ENCODE measurements at regions not wholly inside any gene's neighbourhood (a gene's known extent, or its start where the extent isn't known, plus 50 kb on each side); places are given as distances from the start of the nearest gene placed in this dataset.

- H3K4me3 ChIP-seq, result no peak overlapping the region
- TF ChIP-seq EP300 (IDR thresholded peaks at IDR 0.05), result no peak
- no peak for TF ChIP-seq POLR2A (IDR thresholded peaks at IDR 0.05)
- intact Hi-C loops (cut with DNase I; ENCODE audit: low total_unique reads), result no loop called here
- WGBS, 5 donors, result 79 to 84% (median 80%) methylated on average over 3 of the region's 3 CpGs
- no peak for DNase-seq
- H3K4me1 ChIP-seq, result no peaks in the 10 kb centered on the region
- no peak overlapping the region for H3K27ac ChIP-seq
- no peaks in the 10 kb centered on the region for H3K36me3 ChIP-seq
- no peaks in the 10 kb centered on the region for H3K9me3 ChIP-seq
- peaks cover 0 to 36% (median 0%) of the 10 kb centered on the region in 3 donors for H3K27me3 ChIP-seq
Observed at GRCh38 chr12:125312471-125312870, 247.2 kb downstream of the AACS start.

GRCh38 chr12:125314051-125314755, 249.0 kb downstream of the AACS start:
- no peaks in the 10 kb centered on the region for H3K36me3 ChIP-seq
- intact Hi-C loops (cut with DNase I; ENCODE audit: low total_unique reads), result no loop called here
- no peaks in the 10 kb centered on the region for H3K9me3 ChIP-seq
- H3K27ac ChIP-seq, result no peak overlapping the region
- peaks cover 0 to 51% (median 0%) of the 10 kb centered on the region in 3 donors for H3K27me3 ChIP-seq
- no peak overlapping the region for H3K4me3 ChIP-seq
- H3K4me1 ChIP-seq, result no peaks in the 10 kb centered on the region
- peak in 1 of 2 donors; percentile 14 for DNase-seq
- 37 to 47% (median 41%) methylated on average over 14 to 22 of the region's 22 CpGs for WGBS, 5 donors
- TF ChIP-seq EP300 (IDR thresholded peaks at IDR 0.05), result no peak
- no peak for TF ChIP-seq POLR2A (IDR thresholded peaks at IDR 0.05)
- TF ChIP-seq POLR2AphosphoS5 (IDR thresholded peaks at IDR 0.05), result no peak
- no peak for TF ChIP-seq CTCF (IDR thresholded peaks at IDR 0.05)

DNA sequence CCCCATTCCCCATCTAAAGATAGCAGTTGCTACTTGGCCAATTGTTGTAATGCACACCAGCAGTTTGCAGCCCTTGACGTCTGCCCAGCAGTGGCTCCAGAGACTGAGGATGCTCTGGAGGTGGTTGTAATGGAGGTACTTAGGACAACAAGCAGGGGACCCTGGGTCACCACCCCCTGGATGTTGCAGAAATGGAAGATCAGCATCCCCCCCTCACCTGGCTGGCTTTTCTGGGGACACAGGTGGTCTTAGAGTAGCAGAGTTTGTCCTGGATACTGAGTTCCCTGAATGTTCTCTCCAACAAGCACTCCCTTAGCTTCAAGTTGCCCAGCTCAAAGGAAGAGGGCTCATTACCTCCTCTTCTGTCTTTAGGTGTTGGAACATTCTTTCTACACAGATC, 250.5 kb downstream of the AACS start:
- WGBS, 5 donors, result 50 to 100% (median 80%) methylated on average over 1 of the region's 1 CpG
- intact Hi-C loops (cut with DNase I; ENCODE audit: low total_unique reads), result no loop called here
- Histone ChIP-seq H3K9me3 (no peaks in the 10 kb centered on the region), H3K27ac (no peak overlapping the region), H3K4me1 (no peaks in the 10 kb centered on the region), H3K36me3 (no peaks in the 10 kb centered on the region), H3K4me3 (no peak overlapping the region), H3K27me3 (peaks cover 0 to 54% (median 0%) of the 10 kb centered on the region in 3 donors)
- TF ChIP-seq POLR2AphosphoS5 (IDR thresholded peaks at IDR 0.05) (no peak), CTCF (IDR thresholded peaks at IDR 0.05) (no peak), EP300 (IDR thresholded peaks at IDR 0.05) (no peak), POLR2A (IDR thresholded peaks at IDR 0.05) (no peak)
- DNase-seq, result no peak

DNA sequence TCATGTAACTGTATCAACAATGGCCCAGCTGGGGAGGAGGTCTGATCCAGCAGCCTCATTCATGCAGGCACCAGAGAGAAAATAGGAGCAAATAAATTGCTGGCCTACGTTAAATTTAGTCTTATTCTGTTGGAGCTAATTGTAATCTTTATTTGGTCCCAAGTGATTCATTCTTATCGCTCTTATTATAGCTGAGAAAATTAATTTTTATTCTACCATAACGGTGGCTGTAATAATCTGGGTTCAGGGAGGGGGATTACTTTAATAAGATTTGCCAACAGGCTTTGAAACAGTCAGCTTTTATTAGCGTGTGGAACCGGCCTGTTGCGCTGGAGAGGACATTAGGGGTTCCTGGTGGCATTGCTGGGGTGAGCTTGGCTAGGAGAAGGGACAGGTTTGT, 254.9 kb downstream of the AACS start:
- Histone ChIP-seq H3K27me3 (peaks cover 0 to 36% (median 0%) of the 10 kb centered on the region in 3 donors), H3K36me3 (no peaks in the 10 kb centered on the region), H3K27ac (no peak overlapping the region), H3K9me3 (no peaks in the 10 kb centered on the region), H3K4me1 (no peaks in the 10 kb centered on the region), H3K4me3 (no peak overlapping the region)
- intact Hi-C loops (cut with DNase I; ENCODE audit: low total_unique reads), result no loop called here
- WGBS, 5 donors, result 83 to 93% (median 84%) methylated on average over 6 of the region's 6 CpGs
- no peak for DNase-seq
- TF ChIP-seq EP300 (IDR thresholded peaks at IDR 0.05), result no peak
- TF ChIP-seq POLR2A (IDR thresholded peaks at IDR 0.05), result no peak
- TF ChIP-seq CTCF (IDR thresholded peaks at IDR 0.05), result no peak
- TF ChIP-seq POLR2AphosphoS5 (IDR thresholded peaks at IDR 0.05), result no peak

DNA sequence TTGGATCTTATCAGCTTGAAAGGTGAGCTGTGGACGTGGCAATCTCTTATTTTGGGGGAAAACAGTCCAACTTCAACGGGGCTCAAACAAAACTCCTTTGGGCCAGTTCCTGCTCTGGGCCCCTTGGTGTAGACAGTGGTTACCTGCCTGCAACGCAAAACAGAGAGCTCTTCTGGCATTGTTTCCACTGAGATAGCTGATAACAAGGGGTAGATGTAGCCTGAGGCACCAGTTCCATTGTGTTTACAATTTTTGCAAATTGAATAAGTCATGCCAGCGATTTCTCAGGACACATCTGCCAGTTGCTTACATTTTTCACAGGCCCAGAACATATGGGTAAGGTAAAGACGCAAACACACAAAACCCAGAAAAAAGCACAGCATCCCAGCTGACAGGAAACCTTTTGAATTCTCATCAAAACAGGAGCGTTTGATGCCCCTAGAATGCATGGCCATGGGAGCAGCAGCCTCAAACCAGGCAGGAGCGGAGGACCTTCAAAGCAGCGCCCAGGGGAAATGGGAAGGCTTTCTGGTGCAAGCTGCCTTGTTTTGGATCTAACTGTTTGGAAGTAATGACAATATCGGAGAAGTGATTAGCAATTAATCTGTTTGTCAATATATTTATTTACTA, 259.7 kb downstream of the AACS start:
- Histone ChIP-seq H3K9me3 (peaks cover 0 to 5% (median 0%) of the 10 kb centered on the region in 4 donors), H3K36me3 (no peaks in the 10 kb centered on the region), H3K4me3 (no peak overlapping the region), H3K27me3 (peaks cover 0 to 43% (median 8%) of the 10 kb centered on the region in 3 donors), H3K27ac (no peak overlapping the region), H3K4me1 (no peaks in the 10 kb centered on the region)
- TF ChIP-seq CTCF (IDR thresholded peaks at IDR 0.05), result no peak
- WGBS, 5 donors, result 59 to 63% (median 61%) methylated on average over 9 of the region's 9 CpGs
- intact Hi-C loops (cut with DNase I; ENCODE audit: low total_unique reads), result no loop called here
- DNase-seq, result no peak

Measured in stomach (tissue), 8 donors.